Psoas muscle (tissue), 7 donors: ENCODE measurements at regions not wholly inside any gene's neighbourhood (a gene's known extent, or its start where the extent isn't known, plus 50 kb on each side); places are given as distances from the start of the nearest gene placed in this dataset.

ENCODE experiments used
- ATAC-seq, 4 donors: fragments of 200-7000 bp; cut with Tn5 transposase; one replicate each; pipeline ENCODE4 v1.9.1; 2020; ENCODE audit warnings: moderate library complexity in 3 of 4, mild to moderate bottlenecking in 2 of 4
- DNase-seq, 2 donors: peaks; one replicate each; pipeline ENCODE4 v3.0.0-alpha.2; 2020
- H3K27ac ChIP-seq: fragments of 200-600 bp; one replicate; pipeline ENCODE4 v1.8.0; 2022
- H3K27me3 ChIP-seq, 3 donors: fragments of 200-600 bp in 1 of 3; one replicate each; pipeline versions ENCODE4 v1.6.1 to v1.8.0; 2013 to 2022; ENCODE audit warnings: low read length in 2 of 3, mild to moderate bottlenecking in 2 of 3, moderate library complexity in 1 of 3; ENCODE audit not compliant: insufficient read depth in 3 of 3
- H3K36me3 ChIP-seq, 2 donors: fragments of 200-600 bp in 1 of 2; one replicate each; pipeline versions ENCODE4 v1.6.1 to v1.8.0; 2013 to 2022; ENCODE audit warnings: low read depth in 1 of 2, mild to moderate bottlenecking in 1 of 2, moderate library complexity in 1 of 2; ENCODE audit not compliant: insufficient read depth in 1 of 2
- H3K4me1 ChIP-seq: fragments of 200-600 bp; one replicate; pipeline ENCODE4 v1.8.0; 2022
- H3K4me3 ChIP-seq: fragments of 200-600 bp; one replicate; pipeline ENCODE4 v1.8.0; 2022; ENCODE audit warnings: mild to moderate bottlenecking
- H3K9me3 ChIP-seq: fragments of 200-600 bp; one replicate; pipeline ENCODE4 v1.8.0; 2022
- WGBS, 3 donors: extraction: QIAGEN DNeasy Blood & Tissue Kit; methylation state at CpG; one replicate each; pipeline versions ENCODE4 v1.1.6 to v1.1.7; 2013; 5-methylcytosine and 5-hydroxymethylcytosine counted together
- intact Hi-C, 2 donors: fragments of 100-400 bp; cut with DNase I; formaldehyde crosslinking; loops; one replicate each; pipeline versions ENCODE4 v1.11.0 to v1.14.2; 2022
- TF ChIP-seq, protein P1 (sequence below): fragments of 200-600 bp; IDR thresholded peaks from one replicate; pipeline ENCODE4 v1.8.0; 2022; ENCODE audit warnings: antibody characterized with exemption
- donor health status: healthy with polysubstance abuse.
- donor health status: DM: no; HTN: no; CAD: no; lungs with moderate emphysema.
- donor health status: Bipolar disorder and iron deficiency.
- donor health status: healthy.
- donor health status: DM: yes; HTN: yes; CAD: no.
- donor health status: DM: no; HTN: no; CAD: no.
- donor health status: DM: yes; HTN: yes; CAD: no.

DNA sequence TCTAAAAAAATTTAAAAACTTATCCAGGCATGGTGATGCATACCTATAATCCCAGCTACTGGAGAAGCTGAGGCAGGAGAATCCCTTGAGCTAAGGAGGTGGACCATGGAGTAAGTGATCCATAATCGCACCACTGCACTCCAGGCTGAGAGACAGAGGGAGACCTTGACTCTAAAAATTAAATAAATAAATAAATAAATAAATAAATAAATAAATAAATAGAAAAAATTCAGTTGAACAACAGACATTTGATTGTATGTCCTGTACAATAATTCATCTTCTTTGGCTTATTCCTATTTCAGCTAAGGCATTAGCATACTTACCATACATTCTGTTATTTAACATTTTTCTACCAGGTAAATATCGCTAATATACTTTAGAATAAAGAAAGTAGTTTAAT lies 726.1 kb upstream of the GALNTL6 start:
- Histone ChIP-seq H3K9me3 (no peaks in the 10 kb centered on the region), H3K36me3 (no peaks in the 10 kb centered on the region), H3K4me3 (no peak overlapping the region), H3K27ac (no peak overlapping the region), H3K27me3 (no peaks in the 10 kb centered on the region), H3K4me1 (no peaks in the 10 kb centered on the region)
- TF ChIP-seq, protein P1, sequence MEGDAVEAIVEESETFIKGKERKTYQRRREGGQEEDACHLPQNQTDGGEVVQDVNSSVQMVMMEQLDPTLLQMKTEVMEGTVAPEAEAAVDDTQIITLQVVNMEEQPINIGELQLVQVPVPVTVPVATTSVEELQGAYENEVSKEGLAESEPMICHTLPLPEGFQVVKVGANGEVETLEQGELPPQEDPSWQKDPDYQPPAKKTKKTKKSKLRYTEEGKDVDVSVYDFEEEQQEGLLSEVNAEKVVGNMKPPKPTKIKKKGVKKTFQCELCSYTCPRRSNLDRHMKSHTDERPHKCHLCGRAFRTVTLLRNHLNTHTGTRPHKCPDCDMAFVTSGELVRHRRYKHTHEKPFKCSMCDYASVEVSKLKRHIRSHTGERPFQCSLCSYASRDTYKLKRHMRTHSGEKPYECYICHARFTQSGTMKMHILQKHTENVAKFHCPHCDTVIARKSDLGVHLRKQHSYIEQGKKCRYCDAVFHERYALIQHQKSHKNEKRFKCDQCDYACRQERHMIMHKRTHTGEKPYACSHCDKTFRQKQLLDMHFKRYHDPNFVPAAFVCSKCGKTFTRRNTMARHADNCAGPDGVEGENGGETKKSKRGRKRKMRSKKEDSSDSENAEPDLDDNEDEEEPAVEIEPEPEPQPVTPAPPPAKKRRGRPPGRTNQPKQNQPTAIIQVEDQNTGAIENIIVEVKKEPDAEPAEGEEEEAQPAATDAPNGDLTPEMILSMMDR: no peak
- intact Hi-C loops: no loop called here
- no peak for DNase-seq
- WGBS, 3 donors: 83 to 93% (median 92%) methylated on average over 2 of the region's 2 CpGs
- no peak for ATAC-seq

DNA sequence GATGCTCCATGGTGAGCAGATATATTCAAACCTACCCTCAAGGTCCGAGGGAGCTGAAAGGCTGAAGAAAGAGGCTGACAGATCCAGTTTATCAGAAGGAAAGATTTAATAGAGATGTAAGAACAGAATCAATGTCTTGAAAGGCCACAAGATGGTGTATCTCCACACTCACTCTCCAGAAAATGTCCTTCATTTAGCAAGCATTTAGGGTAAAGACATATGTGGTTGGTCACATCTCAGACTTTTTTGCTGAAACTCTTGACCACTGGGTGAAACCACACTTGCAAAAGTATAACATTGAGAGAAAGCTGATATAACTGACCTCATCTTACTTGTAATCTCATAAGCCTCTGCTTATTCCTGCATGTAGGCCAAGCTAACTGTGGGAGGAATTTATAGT lies 745.8 kb upstream of the GALNTL6 start:
- intact Hi-C loops: no loop called here
- Histone ChIP-seq H3K4me3 (no peak overlapping the region), H3K9me3 (peaks cover 6% of the 10 kb centered on the region), H3K36me3 (no peaks in the 10 kb centered on the region), H3K27ac (no peak overlapping the region), H3K27me3 (no peaks in the 10 kb centered on the region), H3K4me1 (no peaks in the 10 kb centered on the region)
- WGBS, 3 donors: 52 to 58% (median 56%) methylated on average over 1 of the region's 1 CpG
- TF ChIP-seq, protein P1: no peak
- no peak for DNase-seq
- no peak for ATAC-seq

DNA sequence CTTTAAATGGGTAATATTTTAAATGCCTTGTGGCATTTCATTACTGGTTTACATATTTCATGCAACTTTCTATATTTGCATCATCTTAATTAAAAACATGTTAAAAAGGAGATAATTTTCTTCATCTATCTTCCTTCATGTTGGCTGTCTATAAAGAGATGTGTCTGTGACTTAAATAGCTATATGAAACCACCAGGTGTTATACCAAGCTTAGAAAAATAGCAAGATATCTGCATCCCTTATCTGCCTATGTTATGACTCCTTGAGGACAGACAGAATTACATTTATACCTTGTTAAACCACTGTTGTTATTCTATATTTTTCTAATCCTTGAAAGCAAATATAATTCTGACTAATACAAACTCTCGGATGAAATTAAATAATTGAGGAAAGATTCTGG lies 763.8 kb upstream of the GALNTL6 start:
- TF ChIP-seq, protein P1: no peak
- Histone ChIP-seq H3K4me3 (no peak overlapping the region), H3K9me3 (no peaks in the 10 kb centered on the region), H3K4me1 (no peaks in the 10 kb centered on the region), H3K36me3 (no peaks in the 10 kb centered on the region), H3K27me3 (no peaks in the 10 kb centered on the region), H3K27ac (no peak overlapping the region)
- WGBS, 3 donors: 85 to 92% (median 86%) methylated on average over 1 of the region's 1 CpG
- DNase-seq (no peak), ATAC-seq (no peak)
- intact Hi-C loops: no loop called here

DNA sequence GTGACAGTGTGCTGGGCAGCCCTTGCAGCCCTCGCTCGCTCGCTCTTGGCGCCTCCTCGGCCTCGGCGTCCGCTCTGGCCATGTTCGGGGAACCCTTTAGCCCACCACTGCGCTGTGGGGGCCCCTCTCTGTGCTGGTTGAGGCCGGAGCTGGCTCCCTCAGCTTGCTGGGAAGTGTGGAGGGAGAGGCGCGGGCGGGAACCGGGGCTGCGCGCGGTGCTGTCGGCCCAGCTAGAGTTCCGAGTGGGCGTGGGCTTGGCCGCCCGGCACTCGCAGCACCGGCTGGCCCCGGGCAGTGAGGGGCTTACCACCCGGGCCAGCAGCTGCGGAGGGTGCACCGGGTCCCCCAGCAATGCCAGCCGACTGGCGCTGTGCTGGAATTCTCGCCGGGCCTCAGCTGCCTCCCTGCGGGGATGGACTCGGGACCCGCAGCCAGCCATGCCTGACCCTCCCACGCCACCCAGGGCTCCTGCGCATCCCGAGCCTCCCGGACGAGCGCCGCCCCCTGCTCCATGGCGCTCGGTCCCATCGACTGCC lies 770.1 kb upstream of the GALNTL6 start:
- H3K27me3 ChIP-seq: no peaks in the 10 kb centered on the region
- no peak overlapping the region for H3K4me3 ChIP-seq
- TF ChIP-seq, protein P1: no peak
- DNase-seq (peak in 1 of 2 donors; percentile 40), ATAC-seq (no peak)
- no peaks in the 10 kb centered on the region for H3K4me1 ChIP-seq
- H3K36me3 ChIP-seq: no peaks in the 10 kb centered on the region
- WGBS, 3 donors: 93 to 95% (median 94%) methylated on average over 37 to 46 of the region's 46 CpGs
- H3K27ac ChIP-seq: no peak overlapping the region
- intact Hi-C loops: no loop called here
- H3K9me3 ChIP-seq: no peaks in the 10 kb centered on the region

DNA sequence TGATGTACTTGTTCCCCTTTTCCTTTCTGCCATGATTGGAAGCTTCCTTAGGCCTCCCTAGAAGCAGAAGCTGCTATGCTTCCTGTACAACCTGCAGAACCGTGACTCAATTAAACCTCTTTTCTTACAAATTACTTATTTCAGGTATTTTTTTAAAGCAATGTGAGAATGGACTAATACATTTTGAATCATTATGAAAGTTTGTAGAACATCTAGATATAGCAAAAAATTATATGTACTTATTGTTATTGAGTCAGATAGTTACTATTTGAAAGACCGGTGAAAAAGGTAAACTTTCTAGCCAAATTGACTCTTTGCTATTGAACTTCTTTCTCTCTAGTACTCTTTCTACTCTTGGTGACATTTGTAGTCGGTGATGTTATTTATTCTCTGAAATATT lies 777.3 kb upstream of the GALNTL6 start:
- Histone ChIP-seq H3K9me3 (no peaks in the 10 kb centered on the region), H3K4me3 (no peak overlapping the region), H3K27ac (no peak overlapping the region), H3K4me1 (no peaks in the 10 kb centered on the region), H3K36me3 (no peaks in the 10 kb centered on the region), H3K27me3 (no peaks in the 10 kb centered on the region)
- intact Hi-C loops: no loop called here
- no peak for DNase-seq
- 86 to 93% (median 93%) methylated on average over 3 of the region's 3 CpGs for WGBS, 3 donors
- TF ChIP-seq, protein P1: no peak
- ATAC-seq: no peak
